HG03103 (cell line): ENCODE measurements at regions not wholly inside any gene's neighbourhood (a gene's known extent, or its start where the extent isn't known, plus 50 kb on each side); places are given as distances from the start of the nearest gene placed in this dataset.

Experiments
- ATAC-seq: cut with Tn5 transposase; IDR thresholded peaks from one replicate; pipeline ENCODE4 v1.9.1; 2021; ENCODE audit warnings: low read depth; ENCODE audit not compliant: unreplicated experiment

DNA sequence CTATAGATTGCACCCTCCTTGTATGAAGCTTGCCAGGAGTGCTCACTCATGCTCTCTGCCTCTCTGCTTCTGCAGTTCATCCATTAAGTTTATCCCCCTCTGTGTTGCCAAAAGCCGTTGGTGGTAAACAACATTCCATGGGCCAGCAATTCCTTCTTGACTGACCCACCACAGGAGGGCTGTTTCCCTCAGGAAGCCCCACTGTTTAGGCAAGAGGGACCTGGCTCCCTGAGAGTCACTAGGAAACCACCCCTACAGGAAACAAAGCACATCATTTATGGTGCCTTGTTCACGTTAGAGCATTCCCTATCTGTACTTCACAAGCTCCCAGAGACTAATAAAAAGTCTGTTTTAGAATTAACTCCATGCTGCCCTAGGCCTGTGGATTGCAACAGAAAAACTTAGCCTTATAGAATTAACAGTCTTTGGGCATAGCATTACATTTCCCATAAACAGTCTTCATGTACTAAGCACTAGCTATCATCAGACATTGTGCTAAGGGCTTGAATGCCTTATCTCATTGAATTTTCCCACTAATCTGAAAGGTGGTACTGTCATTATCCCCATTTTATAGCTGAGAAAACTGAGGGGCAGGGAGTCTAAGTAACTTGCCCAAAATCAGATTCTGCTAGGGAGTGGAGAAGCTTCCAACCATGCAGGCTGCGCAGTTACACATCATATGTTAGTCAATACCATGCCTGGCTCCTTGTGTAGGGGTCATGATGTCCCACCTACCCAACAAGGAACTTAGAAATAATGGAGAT is 149.9 kb downstream of the SHQ1 start:
- no peak for ATAC-seq

DNA sequence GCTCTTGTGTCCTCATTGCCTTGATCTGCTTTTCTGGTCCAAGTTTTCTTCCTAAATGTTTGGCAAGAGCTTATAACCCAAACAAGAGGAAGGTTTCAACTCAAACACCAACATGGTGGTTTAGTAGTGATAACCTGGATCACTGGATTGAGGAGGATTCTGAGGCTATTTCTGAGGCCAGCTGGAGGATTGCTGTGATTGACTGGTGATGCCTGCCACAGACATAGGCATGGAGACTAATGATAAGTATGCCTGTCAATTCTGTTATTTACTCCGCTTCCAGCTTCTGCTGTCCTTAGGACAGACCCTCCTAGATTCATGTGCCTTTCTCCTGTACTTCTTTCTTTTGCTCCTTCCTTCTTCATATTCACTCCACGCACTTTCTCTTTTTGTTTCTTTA is 150.5 kb downstream of the SHQ1 start:
- no peak for ATAC-seq

GRCh38 chr3:72696815-72697214 is 151.4 kb downstream of the SHQ1 start:
- no peak for ATAC-seq

- no peak for ATAC-seq
These were observed 153.8 kb downstream of the SHQ1 start for GRCh38 chr3:72694398-72694797.

DNA sequence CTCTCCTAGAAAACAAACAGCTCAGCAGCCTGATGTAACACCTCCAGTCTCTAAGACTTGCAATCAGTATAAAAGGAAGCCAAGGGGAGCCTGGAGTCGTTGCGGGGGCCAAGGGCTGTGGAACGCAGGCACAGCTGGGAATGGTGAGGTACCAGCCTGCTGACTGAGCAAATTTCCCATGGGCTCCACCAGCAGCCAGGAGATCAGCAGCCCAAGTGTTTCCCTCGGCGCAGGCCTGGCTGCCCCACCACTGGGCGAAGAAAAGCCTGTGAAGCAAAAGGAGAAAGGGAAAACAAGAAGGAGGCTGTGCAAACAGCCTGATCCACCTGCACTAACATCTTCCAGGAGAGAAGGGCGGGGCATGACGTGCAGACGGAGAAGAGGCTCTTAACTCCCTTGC is 155.3 kb downstream of the SHQ1 start:
- no peak for ATAC-seq

DNA sequence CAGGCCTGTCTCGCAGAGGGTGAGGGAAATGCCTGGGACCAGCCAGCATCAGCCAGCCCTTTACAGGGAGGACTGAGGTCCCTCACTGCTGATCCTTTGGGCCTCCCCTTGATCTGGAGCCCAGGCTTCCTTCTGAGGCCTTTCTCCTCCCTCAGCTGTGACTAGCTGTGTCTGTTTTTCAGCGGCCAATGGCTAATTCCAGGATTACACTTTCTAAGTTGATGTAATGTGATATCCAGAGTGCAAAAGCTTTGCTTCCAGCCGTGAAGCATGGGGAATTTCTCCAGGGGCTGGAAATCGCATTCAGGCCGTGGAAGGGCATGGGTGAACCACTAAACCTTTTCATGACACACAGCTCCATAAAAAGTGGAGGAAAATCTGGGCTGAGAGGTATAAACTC is 157.6 kb downstream of the SHQ1 start:
- no peak for ATAC-seq

DNA sequence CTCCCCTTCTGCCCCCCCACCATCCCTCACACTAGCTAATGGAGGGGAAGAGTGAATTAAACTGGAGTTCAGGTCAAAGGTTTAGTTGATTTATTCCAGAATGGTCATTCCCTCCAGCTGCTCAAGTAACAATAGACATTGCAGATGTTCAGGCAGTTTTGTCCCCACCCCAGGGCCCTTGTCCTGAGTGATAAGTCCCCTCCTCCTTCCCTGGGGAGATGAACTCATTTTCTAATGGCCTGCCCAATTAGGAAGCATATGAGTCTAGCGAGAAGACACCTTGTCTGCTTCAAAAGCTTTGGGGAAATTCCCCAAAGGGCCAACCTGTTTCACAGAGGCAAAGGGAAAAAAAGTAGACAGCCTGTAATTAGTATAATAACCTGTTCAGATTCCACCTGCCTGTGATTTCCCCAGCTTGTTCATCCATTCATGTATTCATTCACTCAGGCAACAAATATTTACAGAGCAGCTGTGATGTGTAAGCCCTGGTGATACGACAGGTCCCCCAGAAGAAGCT is 165.3 kb downstream of the SHQ1 start:
- no peak for ATAC-seq

GRCh38 chr3:72681598-72681997 is 166.6 kb downstream of the SHQ1 start:
- ATAC-seq: no peak

DNA sequence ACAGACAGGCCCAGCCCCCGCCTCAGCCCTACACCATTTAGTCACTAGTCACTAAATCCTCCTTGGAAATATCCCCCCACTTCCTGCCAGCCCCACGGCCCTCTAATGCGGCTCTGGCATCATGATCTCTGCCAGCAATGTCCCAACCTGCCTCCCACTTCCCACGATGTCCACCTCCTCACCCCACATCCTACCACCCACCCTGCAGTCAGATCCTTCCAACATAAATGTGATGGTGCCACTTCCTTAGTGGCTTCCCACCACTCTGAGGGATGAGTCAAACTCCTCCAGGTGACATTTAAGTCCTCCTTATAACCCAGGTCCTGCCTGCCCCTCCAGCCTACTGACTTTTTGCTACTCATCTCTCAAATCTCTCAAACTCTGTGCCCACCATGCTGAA is 167.5 kb downstream of the SHQ1 start:
- ATAC-seq: no peak

GRCh38 chr3:72679540-72680198 is 168.6 kb downstream of the SHQ1 start:
- no peak for ATAC-seq

DNA sequence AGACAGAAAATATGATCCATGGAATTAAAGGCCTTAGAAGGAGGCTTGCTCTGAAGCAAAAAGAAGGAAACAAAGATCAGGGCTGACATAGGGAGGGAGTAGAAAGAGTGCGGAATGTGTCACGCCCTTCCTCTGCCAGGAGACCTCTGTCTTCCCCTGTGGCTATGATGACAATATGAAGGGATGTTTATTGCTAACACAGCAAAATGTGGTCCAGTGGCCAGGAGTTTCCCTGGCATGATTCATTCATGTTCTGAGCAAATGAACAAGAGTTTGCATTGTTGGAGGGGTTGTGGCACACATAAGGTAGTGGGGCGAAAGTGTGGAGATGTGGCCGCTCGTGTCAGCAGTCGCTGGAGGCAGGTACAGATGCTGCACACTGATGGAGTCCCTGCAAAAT is 169.4 kb downstream of the SHQ1 start:
- ATAC-seq: no peak

GRCh38 chr3:72678380-72678779 is 169.9 kb downstream of the SHQ1 start:
- ATAC-seq: no peak

DNA sequence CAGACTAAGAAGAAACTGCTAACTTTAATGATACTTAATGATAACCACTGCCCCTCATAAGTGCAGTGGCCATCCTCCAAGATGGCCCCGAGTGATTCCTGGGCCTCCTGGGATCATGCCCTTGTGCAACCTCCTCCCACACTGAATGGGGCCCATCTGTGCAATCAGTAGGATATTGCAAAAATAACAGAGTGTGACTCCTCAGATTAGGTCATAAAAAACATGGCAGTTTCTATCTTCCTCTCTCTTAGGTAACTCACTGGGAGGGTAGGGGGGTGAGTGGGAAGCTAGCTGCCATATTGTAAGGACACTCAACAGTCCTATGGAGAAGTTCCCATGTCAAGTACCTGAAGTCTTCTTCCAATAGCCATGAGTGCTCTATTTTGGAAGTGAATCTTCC is 173.0 kb downstream of the SHQ1 start:
- no peak for ATAC-seq

- no peak for ATAC-seq
These were observed 175.1 kb downstream of the SHQ1 start for GRCh38 chr3:72673011-72673771.

- no peak for ATAC-seq
These were observed 179.0 kb downstream of the SHQ1 start for GRCh38 chr3:72669224-72669623.

DNA sequence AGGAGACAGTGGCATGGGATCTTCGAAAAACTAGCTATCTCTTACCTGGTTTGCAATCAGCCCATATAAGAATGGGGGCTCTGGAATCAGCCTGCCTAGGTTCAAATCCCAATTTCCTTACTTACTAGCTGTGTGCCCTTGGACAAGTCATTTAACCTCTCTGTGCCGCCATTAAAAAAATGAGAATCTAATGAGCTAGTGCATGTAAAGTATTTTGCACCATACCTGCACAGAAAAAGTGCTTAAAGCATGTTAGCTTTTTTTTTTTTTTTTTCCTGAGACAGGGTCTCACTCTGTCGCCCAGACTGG is 181.8 kb downstream of the SHQ1 start:
- ATAC-seq: no peak

DNA sequence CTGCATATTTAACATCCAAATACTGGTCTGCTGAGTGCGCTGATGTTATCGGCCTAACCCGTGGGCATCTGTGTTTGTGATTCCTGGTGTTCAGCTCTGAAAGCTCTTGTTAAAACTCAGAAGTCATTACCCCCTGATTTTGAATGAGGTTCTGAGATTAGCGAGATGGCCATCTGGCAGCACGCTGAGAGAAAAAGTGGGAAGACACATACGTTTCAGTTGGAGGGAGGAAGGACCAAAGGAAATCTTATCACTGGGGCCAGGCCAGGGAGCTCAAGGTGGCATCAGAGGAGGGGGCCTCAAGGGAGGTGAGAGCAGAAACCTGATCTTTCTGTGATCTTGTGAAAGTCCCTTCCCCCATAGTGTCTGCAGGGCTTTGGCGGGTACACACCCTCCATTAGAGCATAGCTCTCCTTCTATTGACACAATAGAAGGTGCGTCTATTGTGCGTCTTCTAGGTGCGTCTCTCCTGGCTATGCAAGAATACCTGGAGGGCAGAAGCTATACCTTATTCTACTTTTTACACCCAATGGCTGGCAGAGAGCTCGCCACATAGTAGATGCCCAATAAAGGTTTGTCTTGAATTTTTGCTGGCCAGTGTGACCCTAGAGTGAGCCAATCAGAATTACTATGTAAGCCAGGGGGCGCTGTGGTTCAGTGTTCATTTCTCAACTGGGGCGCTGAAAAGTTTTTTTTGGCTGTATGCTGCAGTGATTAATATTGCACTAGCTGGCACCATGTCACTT is 182.4 kb downstream of the SHQ1 start:
- ATAC-seq: no peak

- no peak for ATAC-seq
These were observed 183.1 kb downstream of the SHQ1 start for GRCh38 chr3:72665103-72665502.

DNA sequence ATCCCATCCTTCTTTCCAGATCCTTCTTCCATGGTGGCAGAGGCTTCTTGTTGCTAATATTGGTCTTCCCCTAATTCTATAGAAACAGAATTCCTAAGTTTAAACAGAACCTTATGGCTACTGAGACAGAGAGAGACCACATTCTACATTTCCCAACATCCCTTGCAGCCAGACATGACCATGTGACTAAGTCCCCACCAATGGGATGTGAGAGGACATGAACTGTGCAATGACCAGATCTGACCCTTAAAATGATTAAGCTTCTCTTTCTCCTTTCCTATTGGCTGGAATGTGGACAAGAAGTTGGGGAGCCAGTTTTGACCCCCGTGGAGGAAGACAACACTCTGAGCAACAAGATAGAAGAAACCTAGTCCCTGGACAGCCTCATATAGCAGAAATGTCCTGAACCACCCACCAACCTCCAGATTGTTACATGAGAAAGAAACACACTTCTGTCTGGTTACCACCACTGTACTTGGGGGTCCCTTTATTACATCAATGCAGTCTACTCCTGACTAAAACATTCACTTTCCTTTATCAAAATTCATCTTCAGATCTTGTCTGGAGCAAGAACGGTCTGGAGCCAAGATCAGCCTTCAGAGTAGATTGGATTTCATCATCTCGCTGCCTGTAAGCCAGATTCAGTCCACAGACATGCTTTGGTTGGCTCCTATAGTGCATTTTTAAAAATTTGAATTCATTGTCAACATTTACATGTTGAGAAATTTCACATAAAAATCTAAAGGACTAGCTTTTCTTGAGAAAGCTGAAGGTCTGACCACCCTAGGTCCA is 183.9 kb downstream of the SHQ1 start:
- ATAC-seq: no peak

DNA sequence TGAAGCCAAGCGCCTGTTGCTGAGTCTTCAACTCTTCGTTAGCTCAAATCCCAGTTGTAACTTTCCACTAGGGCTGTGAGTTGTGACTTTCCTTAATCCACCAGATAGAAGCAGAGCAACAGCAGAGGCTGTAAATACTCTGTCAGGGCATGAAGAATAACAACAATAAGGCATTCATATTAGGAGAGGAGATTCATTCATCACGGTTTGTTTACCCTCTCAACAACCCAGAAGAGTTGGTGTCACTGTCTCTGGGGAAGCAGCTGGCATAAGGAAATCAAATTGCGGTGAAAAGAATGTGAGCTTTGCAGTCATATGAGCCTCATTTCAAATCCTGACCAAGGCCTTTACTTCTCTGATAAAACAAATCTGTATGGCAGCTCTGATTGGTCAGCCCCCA is 184.8 kb downstream of the SHQ1 start:
- no peak for ATAC-seq
